Loucy (cell line): ENCODE measurements at regions not wholly inside any gene's neighbourhood (a gene's known extent, or its start where the extent isn't known, plus 50 kb on each side); places are given as distances from the start of the nearest gene placed in this dataset.

Experiments
- CTCF ChIP-seq: fragments of 200-600 bp; sonication (generic); conservative IDR thresholded peaks from 2 replicates; pipeline ENCODE4 v1.5.1; 2014; ENCODE audit warnings: mild to moderate bottlenecking, antibody characterized with exemption, low read length
- EZH2phosphoT487 ChIP-seq: fragments of 200-600 bp; IDR thresholded peaks from 2 replicates; pipeline ENCODE4 v1.6.1; 2018; ENCODE audit warnings: antibody characterized with exemption, mild to moderate bottlenecking, moderate library complexity, borderline replicate concordance

DNA sequence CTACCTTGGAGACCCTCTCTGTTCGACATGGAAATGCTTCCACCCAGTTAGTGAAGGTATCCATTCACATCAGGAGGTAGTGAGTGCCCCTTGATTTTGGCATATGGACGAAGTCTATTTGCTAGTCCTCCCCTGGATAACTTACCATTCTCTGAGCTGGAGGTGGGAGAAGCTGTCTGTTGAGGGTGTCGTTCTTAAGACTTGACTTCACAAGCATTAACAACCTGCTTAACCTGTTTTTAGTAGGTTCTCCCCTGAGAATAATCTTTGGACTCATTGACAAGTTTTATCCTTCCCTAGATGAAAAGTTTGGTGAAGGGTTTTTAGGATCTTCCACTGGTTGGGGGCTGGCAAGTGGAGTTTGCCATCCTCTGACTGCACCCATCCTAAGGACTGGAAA lies 1053.8 kb upstream of the CNTN5 start:
- TF ChIP-seq CTCF = no peak
- TF ChIP-seq EZH2phosphoT487 = no peak
